HG03460 (cell line): ENCODE measurements at regions not wholly inside any gene's neighbourhood (a gene's known extent, or its start where the extent isn't known, plus 50 kb on each side); places are given as distances from the start of the nearest gene placed in this dataset.
"Not testable (repeated sequence)": the region's sequence is repeated elsewhere in the genome, so short reads cannot be mapped to it uniquely, and the experiment has no call there.

Experiments
- ATAC-seq: cut with Tn5 transposase; IDR thresholded peaks from one replicate; pipeline ENCODE4 v1.9.1; 2021; ENCODE audit not compliant: unreplicated experiment

DNA sequence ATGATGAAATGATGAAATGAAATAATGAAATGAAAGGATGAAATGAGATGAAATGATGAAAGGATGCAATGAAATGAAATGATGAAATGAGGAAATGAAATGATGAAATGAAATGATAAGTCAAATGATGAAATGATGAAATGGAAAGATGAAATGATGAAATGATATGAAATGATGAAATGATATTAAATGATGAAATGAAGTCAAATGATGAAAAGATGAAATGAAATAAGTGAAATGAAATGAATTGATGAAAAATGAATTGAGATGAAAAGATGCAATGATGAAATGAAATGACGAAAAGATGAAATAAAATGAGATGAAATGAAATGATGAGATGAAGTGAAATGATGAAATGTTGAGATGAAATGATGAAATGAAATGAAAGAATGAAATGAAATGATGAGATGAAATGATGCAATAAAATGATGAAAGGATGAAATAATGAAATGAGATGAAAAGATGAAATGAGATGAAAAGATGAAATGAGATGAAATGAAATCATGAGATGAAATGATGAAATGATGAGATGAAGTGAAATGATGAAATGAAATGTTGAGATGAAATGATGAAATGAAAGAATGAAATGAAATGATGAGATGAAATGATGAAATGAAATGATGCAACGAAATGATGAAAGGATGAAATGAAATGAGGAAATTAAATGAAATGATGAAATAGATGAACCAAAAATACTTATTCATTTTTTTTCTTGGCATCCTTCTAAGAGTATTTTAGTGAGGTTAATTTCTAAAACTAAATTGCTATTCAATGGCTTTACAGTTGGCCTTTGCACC is 139.8 kb upstream of the ERV3-1 start:
- not testable (repeated sequence) for ATAC-seq

GRCh38 chr7:65145710-65146109 is 139.2 kb upstream of the ERV3-1 start:
- not testable (repeated sequence) for ATAC-seq

- ATAC-seq, result not testable (repeated sequence)
Measured at GRCh38 chr7:65145008-65145407, 138.5 kb upstream of the ERV3-1 start.

DNA sequence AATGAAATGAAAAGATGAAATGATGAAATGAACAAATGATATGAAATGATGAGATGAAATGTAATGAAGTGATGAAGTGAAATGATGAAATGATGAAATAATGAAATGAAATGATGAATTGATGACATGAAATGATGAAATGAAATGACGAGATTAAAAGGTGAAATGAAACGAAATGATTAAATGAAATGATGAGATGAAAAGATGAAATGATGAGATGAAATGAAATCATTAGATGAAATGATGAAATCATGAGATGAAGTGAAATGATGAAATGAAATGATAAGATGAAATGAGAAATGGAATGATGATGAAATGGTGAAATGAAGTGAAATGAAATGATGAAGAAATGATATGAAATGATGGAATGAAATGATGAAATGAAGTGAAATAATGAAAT is 138.1 kb upstream of the ERV3-1 start:
- ATAC-seq, result not testable (repeated sequence)

- not testable (repeated sequence) for ATAC-seq
Measured at GRCh38 chr7:65144119-65144518, 137.6 kb upstream of the ERV3-1 start.

DNA sequence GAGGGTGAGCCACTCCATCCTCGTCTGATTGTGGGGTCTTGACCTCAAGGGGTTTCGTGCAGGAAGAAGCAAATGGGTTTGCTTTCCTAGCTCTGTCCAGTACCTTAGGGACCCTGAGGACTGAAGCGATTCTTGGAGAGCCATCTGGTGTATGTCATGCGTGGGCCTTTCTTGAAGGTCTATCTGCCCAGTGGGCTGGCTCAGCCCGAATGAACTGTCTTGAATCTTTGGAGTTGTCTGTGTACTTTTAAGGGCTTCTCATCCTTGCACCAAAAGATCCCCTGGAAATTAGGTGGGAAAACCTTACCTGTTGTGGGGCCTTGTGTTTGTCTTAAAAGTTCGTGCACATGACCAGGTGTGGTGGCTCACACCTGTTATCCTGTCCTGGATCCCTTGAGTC is 135.4 kb upstream of the ERV3-1 start:
- ATAC-seq, result not testable (repeated sequence)

- not testable (repeated sequence) for ATAC-seq
Measured at GRCh38 chr7:65141405-65141778, 134.9 kb upstream of the ERV3-1 start.

DNA sequence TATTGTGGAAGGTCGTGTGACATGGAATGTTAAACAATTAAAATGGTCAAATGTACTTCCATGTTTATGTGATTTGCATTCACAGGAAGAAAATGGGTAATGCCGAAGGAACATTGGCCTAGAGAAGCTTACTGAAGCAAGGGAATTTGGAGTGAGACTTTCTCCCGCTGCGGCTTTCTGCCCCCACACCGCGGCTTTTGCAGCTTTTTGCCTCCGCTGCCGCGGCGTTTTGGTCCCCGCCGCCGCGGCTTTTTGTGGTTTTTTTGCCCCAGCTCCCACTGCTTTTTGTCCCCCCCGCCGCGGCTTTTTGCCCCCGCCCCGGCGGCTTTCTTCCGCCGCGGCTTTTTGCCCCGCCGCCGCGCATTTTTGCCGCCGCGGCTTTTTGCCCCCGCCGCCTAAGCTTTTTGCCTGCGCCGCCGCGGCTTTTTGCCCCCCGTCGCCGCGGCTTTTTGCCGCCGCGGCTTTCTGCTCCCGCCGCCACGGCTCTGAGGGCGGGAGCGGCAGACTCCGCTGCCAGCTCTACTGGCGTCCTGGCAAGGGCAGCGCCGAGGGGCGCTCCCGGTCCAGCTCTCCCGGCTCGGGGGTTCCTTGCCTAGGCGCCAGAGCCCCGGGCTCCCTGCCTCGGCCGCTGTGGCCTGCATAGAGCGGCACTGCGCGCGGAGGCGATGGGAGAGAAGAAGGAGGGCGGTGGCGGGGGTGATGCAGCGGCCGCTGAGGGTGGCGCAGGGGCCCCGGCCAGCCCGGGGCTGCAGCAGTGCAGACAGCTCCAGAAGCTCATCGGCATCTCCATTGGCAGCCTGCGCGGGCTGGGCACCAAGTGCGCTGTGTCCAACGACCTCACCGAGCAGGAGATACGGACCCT is 134.3 kb upstream of the ERV3-1 start:
- ATAC-seq, result not testable (repeated sequence)

GRCh38 chr7:65136850-65137249 is 130.4 kb upstream of the ERV3-1 start:
- ATAC-seq, result not testable (repeated sequence)

DNA sequence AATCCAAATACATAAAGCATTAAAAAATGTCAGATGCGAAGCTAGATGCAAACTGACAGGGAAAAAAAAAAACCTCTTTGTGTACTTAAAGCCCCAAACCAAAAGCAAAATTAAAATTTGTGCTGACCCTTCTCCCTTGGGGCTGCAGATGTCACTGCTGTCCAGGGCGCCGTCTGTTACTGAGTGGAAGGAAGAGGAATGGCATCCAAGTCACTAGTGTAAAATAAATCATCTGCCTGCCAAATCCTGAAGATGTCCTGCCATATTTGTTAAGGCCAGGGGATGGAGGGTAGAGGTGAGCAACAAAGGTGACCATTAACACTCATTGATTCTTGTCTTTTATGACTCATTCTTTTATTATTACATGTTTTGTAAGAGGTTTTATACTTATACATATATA is 126.6 kb upstream of the ERV3-1 start:
- not testable (repeated sequence) for ATAC-seq

GRCh38 chr7:65132256-65132655 is 125.8 kb upstream of the ERV3-1 start:
- not testable (repeated sequence) for ATAC-seq

- ATAC-seq, result not testable (repeated sequence)
Measured at GRCh38 chr7:65127364-65127763, 120.9 kb upstream of the ERV3-1 start.

DNA sequence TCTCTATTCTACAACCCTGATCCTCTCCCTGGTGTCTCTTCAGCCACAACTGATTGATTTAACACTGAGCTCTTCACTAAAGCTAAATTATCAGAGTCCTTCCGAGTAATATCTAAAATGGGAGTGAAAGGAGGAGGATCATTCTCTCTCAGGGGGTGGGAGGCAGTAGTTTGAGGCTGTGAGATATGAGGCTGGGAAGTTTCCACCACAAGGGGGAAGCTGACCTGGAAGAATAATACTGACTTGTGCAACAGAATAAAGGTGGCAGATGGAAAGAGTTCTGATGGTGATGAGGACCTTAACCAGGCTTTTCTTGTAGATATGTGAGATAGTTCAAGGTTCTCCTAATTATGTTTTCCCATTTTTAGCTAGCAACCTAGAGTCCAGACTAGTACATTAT is 118.1 kb upstream of the ERV3-1 start:
- ATAC-seq, result not testable (repeated sequence)

DNA sequence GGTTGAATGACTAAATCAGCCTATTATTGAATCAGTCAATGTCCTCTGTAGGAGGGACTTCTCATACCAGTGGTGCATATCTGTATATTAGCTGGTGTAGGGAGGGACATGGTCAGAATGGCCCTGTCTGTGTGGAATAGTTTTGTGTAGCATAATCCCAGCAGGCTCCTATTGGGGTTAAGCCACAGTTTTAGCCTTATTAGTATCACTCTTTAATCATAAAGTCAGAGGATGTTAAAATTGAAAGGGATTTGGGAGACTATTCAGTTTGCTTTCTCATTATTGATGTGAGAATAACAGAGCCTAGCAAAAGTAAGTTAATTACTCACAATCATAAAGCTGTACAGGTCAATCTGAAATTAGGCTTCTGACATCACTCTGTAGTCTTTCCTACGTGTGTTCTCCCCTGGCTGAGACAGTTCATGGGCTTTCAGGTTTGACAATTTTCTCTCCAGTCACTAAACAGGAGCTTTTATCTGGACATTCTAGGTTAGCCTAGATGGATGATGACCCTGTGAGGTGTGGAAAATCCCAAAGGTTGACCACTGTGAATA is 99.2 kb upstream of the ERV3-1 start:
- ATAC-seq, result not testable (repeated sequence)

DNA sequence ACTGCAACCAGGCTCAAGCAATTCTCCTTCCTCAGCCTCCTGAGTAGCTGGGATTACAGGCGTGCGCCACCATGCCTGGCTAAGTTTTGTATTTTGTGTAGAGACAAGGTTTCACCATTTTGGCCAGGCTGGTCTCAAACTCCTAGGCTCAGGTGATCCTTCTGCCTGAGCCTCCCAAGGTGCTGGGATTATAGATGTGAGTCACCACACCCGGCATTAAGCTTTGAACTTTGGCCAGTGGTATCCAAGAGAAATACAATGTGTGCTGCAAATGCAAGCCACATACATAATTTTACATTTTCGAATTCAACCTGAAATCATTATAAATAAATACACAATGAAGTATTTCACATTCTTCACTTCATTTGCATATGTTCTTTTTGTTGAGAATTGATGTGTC is 94.0 kb upstream of the ERV3-1 start:
- not testable (repeated sequence) for ATAC-seq

GRCh38 chr7:65081669-65082055 is 75.2 kb upstream of the ERV3-1 start:
- not testable (repeated sequence) for ATAC-seq

- peak; percentile 100 for ATAC-seq
Measured at GRCh38 chr7:65080799-65081668, 74.5 kb upstream of the ERV3-1 start.

DNA sequence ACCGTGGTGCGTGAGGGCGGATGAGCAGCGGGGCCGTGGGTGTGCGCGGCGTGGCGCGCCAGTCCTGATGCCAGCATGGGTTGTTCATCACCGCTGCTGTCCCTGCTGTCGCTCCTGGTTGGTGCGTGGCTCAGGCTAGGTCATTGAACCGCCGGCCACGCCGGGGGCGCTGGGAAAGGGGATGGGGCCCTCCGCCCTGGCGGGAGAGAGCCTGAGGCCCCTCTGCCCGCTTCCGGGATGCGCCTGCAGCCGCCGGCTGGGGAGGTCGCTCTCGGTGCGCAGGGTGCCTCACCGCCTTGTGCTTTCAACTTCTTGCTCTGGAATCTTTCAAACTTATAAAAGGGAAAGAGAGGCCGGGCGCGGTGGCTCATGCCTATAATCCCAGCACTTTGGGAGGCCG is 68.5 kb upstream of the ERV3-1 start:
- ATAC-seq, result not testable (repeated sequence)

DNA sequence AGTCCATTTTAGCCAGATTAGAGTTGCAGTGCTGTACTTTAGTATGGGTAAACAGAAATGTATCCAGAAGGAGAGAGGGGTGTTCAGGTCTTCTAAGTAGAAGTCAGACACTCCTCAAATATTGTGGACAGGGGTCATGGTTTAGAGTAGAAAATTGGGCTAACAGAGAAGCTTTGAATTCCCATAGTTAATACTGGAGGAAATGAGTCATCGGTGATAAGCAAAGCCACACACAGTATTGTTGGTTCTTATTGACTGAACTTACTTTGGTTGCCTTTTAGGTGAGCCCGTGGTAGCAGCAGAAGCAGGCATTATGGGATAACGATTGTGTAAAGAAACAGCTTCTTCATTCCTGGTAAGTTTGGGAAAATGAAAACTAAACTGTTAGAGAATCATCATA is 66.7 kb upstream of the ERV3-1 start:
- ATAC-seq, result not testable (repeated sequence)

- not testable (repeated sequence) for ATAC-seq
Measured at GRCh38 chr7:65071854-65072431, 65.5 kb upstream of the ERV3-1 start.
